ENCODE measurements at regions not wholly inside any gene's neighbourhood (a gene's known extent, or its start where the extent isn't known, plus 50 kb on each side); places are given as distances from the start of the nearest gene placed in this dataset.

GRCh38 chr19:46967578-46968032, 52.0 kb upstream of the NPAS1 start:
- TF ChIP-seq CTCF (conservative IDR thresholded peaks at IDR 0.05; ENCODE audit: low read depth, low read length) (no peak), EZH2 (IDR thresholded peaks at IDR 0.05; ENCODE audit: borderline replicate concordance, low read depth, low read length, poor library complexity, severe bottlenecking) (no peak)
